Thyroid gland (tissue), 4 donors: ENCODE measurements at regions not wholly inside any gene's neighbourhood (a gene's known extent, or its start where the extent isn't known, plus 50 kb on each side); places are given as distances from the start of the nearest gene placed in this dataset.
"Not testable (repeated sequence)": the region's sequence is repeated elsewhere in the genome, so short reads cannot be mapped to it uniquely, and the experiment has no call there.

Experiments
- DNase-seq, 2 donors: peaks; one replicate each; pipeline ENCODE4 v3.0.0-alpha.2; 2019
- H3K27ac ChIP-seq, 3 donors: fragments of 200-600 bp; sonication (generic); 1 replicate in 2 of 3; 2 replicates in 1 of 3; pipeline ENCODE4 v1.5.1; 2016 to 2019; ENCODE audit warnings: mild to moderate bottlenecking in 1 of 3, moderate library complexity in 1 of 3
- H3K27me3 ChIP-seq: fragments of 200-600 bp; sonication (generic); one replicate; pipeline ENCODE4 v1.5.1; 2019
- H3K36me3 ChIP-seq, 2 donors: fragments of 200-600 bp; sonication (generic); one replicate each; pipeline ENCODE4 v1.5.1; 2016 to 2019
- H3K4me1 ChIP-seq, 2 donors: fragments of 200-600 bp; sonication (generic); one replicate each; pipeline ENCODE4 v1.5.1; 2017 to 2019
- H3K4me3 ChIP-seq, 3 donors: fragments of 200-600 bp; sonication (generic); replicated peaks in 1 of 3; 1 replicate in 2 of 3; 2 replicates in 1 of 3; pipeline ENCODE4 v1.5.1; 2016; ENCODE audit warnings: mild to moderate bottlenecking in 1 of 3
- H3K9me3 ChIP-seq: fragments of 200-600 bp; sonication (generic); one replicate; pipeline ENCODE4 v1.5.1; 2017
- CTCF ChIP-seq, 6 experiments: fragments of 200-600 bp in 3 of 6; fragments of 450-650 bp in 3 of 6; sonication (generic) in 3 of 6; IDR thresholded peaks; one replicate each; pipeline ENCODE4 v1.5.1; 2016 to 2019; ENCODE audit warnings: antibody characterized with exemption in 6 of 6, mild to moderate bottlenecking in 2 of 6, inconsistent platforms in 1 of 6, moderate library complexity in 1 of 6
- POLR2A ChIP-seq, 2 donors: fragments of 450-650 bp; IDR thresholded peaks; one replicate each; pipeline ENCODE4 v1.6.1; 2017; ENCODE audit warnings: antibody characterized with exemption in 2 of 2, mild to moderate bottlenecking in 2 of 2, moderate library complexity in 1 of 2
- WGBS, 2 donors: methylation state at CpG; one replicate each; pipeline ENCODE4 v1.1.5; 2017; 5-methylcytosine and 5-hydroxymethylcytosine counted together
- intact Hi-C: fragments of 100-400 bp; cut with DNase I; formaldehyde crosslinking; loops from one replicate; pipeline ENCODE4 v1.15.1; 2023

GRCh38 chr13:58712191-58712590 lies 1080.6 kb downstream of the PCDH17 start:
- Histone ChIP-seq H3K27me3 (no peaks in the 10 kb centered on the region), H3K4me1 (no peaks in the 10 kb centered on the region), H3K27ac (no peak overlapping the region), H3K4me3 (no peak overlapping the region), H3K36me3 (no peaks in the 10 kb centered on the region), H3K9me3 (no peaks in the 10 kb centered on the region)
- TF ChIP-seq POLR2A (IDR thresholded peaks at IDR 0.05) (no peak), CTCF (IDR thresholded peaks at IDR 0.05) (no peak)
- intact Hi-C loops = no loop called here
- 71 to 87% methylated on average over 8 of the region's 8 CpGs for WGBS, 2 donors
- DNase-seq = no peak

GRCh38 chr13:58714016-58714415 lies 1082.5 kb downstream of the PCDH17 start:
- H3K36me3 ChIP-seq, H3K4me1 ChIP-seq, H3K9me3 ChIP-seq, H3K4me3 ChIP-seq, H3K27me3 ChIP-seq, intact Hi-C loops, DNase-seq, H3K27ac ChIP-seq: not testable (repeated sequence)
- WGBS, 2 donors = 84 to 91% methylated on average over 6 to 13 of the region's 25 CpGs

- Histone ChIP-seq H3K9me3 (no peaks in the 10 kb centered on the region), H3K36me3 (no peaks in the 10 kb centered on the region), H3K4me1 (no peaks in the 10 kb centered on the region), H3K27me3 (no peaks in the 10 kb centered on the region), H3K27ac (no peak overlapping the region), H3K4me3 (no peak overlapping the region)
- TF ChIP-seq CTCF (IDR thresholded peaks at IDR 0.05) (no peak), POLR2A (IDR thresholded peaks at IDR 0.05) (no peak)
- intact Hi-C loops = no loop called here
- no peak for DNase-seq
- 96 to 97% methylated on average over 1 of the region's 1 CpG for WGBS, 2 donors
Measured at GRCh38 chr13:58721273-58721672, 1089.7 kb downstream of the PCDH17 start.

- no peaks in the 10 kb centered on the region for H3K36me3 ChIP-seq
- intact Hi-C loops = no loop called here
- H3K27ac ChIP-seq = no peak overlapping the region
- H3K9me3 ChIP-seq = no peaks in the 10 kb centered on the region
- H3K27me3 ChIP-seq = no peaks in the 10 kb centered on the region
- no peak for DNase-seq
- no peak overlapping the region for H3K4me3 ChIP-seq
- H3K4me1 ChIP-seq = no peaks in the 10 kb centered on the region
- no peak for TF ChIP-seq POLR2A (IDR thresholded peaks at IDR 0.05)
- TF ChIP-seq CTCF (IDR thresholded peaks at IDR 0.05) = no peak
- 54 to 58% methylated on average over 3 of the region's 3 CpGs for WGBS, 2 donors
Measured at GRCh38 chr13:58728126-58728525, 1096.6 kb downstream of the PCDH17 start.

- 32 to 49% methylated on average over 1 of the region's 1 CpG for WGBS, 2 donors
- Histone ChIP-seq H3K36me3 (no peaks in the 10 kb centered on the region), H3K4me3 (no peak overlapping the region)
Measured at GRCh38 chr13:58729361-58729760, 1097.8 kb downstream of the PCDH17 start.

More at GRCh38 chr13:58729361-58729760, 1097.8 kb downstream of the PCDH17 start:
- H3K27ac ChIP-seq = no peak overlapping the region
- no peak for TF ChIP-seq CTCF (IDR thresholded peaks at IDR 0.05)
- TF ChIP-seq POLR2A (IDR thresholded peaks at IDR 0.05) = no peak
- intact Hi-C loops = no loop called here
- no peak for DNase-seq
- H3K4me1 ChIP-seq = no peaks in the 10 kb centered on the region
- no peaks in the 10 kb centered on the region for H3K27me3 ChIP-seq
- H3K9me3 ChIP-seq = no peaks in the 10 kb centered on the region
